ENCODE measurements at regions not wholly inside any gene's neighbourhood (a gene's known extent, or its start where the extent isn't known, plus 50 kb on each side); places are given as distances from the start of the nearest gene placed in this dataset.

- ATAC-seq (no peak), DNase-seq (no peak)
- intact Hi-C loops (cut with micrococcal nuclease) = no loop called here
Measured at GRCh38 chr17:79165756-79166473, 91.3 kb downstream of the ENGASE start.

DNA sequence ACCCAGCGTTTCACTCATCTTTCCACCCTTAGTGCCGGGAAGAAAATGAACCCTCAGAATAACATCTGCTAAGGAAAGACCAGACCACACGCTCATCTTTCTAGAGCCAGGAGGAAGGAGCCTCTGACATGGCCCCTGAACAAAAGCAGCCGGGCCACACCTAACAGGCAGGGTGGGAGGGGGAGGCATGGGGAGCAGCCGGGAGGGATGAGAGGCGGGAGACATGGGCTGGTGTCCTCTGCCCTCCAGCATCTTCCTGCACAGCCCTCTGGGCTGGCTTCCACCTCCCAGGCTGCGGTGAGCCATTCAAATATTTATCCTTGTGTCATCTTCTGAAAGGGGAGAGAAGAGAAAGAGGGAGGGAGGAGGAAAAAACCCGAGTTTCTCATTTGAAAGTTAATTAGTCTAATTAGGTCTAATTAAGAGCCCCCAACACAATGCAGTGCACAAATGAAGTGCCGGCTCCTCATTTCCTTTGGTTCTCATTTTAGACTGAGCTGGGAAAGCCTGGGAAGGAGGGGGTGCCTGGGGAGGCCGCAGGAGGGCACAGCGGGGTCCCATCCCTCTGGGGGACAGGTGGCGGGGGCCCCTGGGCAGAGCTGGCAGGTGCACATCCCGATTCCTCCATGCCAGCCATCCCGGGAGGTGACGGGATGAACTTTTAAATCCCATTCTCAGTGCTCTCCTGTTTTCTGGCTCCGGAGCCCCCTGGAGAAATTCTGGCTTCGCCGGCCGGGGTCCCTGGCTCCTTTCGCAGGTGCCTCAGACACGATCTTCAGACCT, 90.5 kb downstream of the ENGASE start:
- intact Hi-C loops (cut with micrococcal nuclease) = no loop called here
- DNase-seq = no peak
- ATAC-seq = no peak

GRCh38 chr17:79164408-79164807, 89.8 kb downstream of the ENGASE start:
- intact Hi-C loops (cut with micrococcal nuclease) = no loop called here

DNA sequence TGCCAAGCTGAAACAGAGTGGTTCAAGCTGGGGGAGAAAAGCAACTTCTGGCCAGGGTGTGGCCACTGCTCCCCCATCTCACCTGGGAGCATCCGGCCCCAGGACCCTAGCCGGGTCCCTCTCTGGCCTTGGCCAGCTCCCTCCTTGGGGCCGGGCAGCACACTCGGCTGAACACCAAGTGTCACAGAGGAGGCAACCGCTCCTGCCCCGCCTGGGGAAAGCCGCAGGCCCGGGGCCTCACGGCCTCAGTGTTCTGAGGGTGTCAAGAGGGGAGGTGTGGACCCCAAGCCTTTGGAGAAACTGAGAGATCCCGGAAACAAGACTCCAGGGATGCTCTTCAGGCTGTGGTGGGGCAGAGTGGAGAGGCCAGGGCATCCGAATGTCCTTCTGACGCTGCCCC, 88.4 kb downstream of the ENGASE start:
- intact Hi-C loops (cut with micrococcal nuclease) = no loop called here
- DNase-seq = no peak
- ATAC-seq = no peak

More at GRCh38 chr17:79164408-79164807, 89.8 kb downstream of the ENGASE start:
- DNase-seq (no peak), ATAC-seq (no peak)

GRCh38 chr17:79162012-79162963, 87.7 kb downstream of the ENGASE start:
- intact Hi-C loops (cut with micrococcal nuclease) = no loop called here
- DNase-seq (no peak), ATAC-seq (no peak)

DNA sequence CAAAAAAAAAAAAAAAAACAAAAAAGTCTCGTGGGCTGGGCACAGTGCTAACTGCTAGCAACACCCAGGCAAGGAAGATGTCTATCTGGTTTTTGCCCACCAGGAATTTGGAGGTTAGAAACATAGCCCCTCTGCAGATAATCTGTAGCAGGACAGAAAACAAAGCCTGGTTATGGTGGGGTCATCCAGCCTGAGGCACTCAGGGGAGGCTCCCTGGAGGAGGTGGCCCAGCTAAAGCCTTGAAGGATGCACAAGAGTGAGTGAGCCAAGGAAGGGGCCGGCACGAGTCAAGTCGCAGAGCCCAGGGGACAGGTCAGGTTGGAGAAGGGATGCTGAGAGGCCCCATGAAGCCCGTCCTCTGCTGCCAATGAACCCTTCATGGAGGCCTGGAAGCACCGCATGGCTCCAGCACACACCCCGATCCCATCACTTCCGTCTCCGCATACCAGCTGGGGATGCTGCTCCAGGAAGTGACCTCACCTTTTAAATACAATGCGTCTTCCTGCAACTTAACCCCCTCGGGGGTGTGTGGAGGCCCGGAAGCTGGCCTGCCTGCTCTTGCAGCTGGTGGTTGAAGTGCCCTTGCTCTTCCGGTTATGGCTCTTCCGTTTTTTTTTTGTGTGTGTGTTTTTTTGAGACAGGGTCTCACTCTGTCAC, 86.5 kb downstream of the ENGASE start:
- intact Hi-C loops (cut with micrococcal nuclease) = no loop called here
- ATAC-seq (no peak), DNase-seq (no peak)

DNA sequence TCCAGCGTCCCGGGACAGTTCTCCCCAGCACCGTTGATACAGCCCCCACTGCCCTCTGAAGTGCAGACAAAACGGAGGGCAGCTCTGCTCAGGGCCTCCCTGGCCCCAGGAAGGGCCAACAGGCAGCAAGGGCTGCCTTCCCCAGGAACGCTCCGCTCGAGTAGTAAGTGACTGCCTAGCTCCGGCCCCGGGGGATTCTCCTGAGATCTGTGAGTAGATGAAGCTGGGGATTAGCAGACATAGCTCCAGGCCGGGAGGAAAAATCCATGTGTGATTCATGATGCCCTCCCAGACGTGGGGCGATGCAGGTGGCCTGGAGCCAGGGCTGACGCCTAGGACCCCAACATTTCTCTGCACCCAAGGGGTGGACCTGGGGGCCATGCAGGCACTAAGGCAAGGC, 85.3 kb downstream of the ENGASE start:
- intact Hi-C loops (cut with micrococcal nuclease) = no loop called here
- no peak for ATAC-seq
- DNase-seq = no peak

GRCh38 chr17:79159471-79159870, 84.8 kb downstream of the ENGASE start:
- ATAC-seq (no peak), DNase-seq (no peak)
- intact Hi-C loops (cut with micrococcal nuclease) = no loop called here

DNA sequence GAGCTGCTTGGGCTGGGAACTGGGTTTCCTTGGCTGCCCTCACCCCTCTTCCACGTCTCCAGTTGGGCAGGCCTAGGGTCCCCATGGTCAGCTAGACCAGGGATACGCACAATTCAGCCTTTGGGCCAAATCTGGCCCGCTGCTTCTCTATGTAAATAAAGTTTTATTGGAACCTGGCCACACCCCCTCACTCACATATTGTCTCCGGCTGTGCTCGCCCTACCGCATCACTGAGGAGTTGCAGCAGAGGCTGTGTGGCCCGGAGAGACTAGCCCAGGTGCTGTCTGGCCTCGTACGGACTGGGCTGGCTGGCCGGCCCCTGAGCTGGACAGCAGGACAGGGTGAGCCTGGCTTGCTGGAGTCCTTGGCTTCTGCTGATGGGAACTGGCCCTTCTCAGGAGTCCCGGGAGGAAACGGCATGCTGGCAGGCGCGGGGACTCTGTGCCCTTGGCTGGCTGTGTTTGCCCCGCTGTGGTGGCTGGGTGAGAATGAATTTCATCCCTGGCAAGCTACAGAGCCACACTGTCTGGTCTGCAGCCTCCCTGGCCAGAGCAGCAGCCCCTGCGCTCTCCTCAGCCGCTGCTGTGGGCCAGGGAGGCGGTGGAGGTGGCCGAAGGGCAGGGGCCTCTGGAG, 82.0 kb downstream of the ENGASE start:
- intact Hi-C loops (cut with micrococcal nuclease) = no loop called here
- ATAC-seq (no peak), DNase-seq (no peak)

DNA sequence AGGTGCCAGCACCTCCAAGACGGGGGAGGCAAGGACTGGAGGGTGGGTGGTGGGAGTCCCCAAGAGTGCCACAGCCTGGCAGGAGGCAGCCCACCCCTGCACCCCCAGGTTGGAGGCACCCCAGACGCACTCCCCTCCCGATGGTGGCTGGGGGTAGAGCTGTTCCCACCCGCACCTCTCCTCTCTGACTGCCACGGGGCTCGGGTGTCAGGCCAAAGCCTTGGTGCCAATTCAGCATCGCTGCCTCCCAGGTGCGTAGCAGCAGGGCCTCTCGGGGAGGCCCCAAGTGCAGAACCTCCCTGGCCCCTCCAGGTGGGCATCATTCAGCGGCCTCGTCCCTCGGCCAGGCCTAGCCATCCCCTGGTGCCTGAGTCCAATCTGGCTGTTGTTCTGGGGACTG, 81.1 kb downstream of the ENGASE start:
- ATAC-seq (no peak), DNase-seq (no peak)
- intact Hi-C loops (cut with micrococcal nuclease) = no loop called here

GRCh38 chr17:79154951-79155585, 80.4 kb downstream of the ENGASE start:
- intact Hi-C loops (cut with micrococcal nuclease) = no loop called here
- no peak for DNase-seq
- no peak for ATAC-seq

GRCh38 chr17:79154446-79154845, 79.8 kb downstream of the ENGASE start:
- intact Hi-C loops (cut with micrococcal nuclease) = no loop called here
- ATAC-seq = peak; percentile 97

DNA sequence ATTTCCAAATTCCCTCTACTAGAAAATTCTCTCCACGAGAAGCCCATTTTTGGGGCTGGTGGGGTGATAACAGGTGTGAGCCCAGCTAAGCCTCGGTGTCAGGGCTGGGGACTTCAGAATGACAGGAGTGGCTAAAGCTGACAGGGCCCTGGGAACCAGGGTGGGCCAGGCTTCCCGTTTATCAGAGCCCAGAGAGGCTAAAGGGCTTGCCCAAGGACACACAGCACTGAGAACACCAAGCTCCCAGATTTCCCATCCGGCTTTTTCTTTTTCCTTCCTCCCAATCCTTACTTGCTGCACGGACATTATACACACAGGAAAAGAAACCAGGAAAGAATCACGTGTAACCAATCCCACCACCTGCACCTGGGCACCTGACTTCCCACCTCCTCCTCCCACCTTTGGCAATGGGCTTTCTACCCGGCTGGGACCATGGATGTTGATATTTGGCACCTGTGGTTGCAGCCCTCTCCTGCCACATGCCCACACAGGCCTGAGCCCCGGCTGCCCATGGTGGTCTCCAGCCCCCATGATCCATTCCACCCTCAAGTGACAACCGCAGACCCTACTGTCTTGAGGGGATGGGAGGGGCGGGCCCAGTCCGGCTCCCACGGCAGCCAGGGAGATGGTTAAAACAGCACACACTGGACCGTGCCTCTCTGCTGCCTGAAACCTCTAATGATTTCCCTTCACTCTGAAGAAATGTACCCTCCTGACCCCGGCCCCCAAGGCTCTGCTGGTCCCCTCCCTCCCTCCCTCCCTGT, 78.9 kb downstream of the ENGASE start:
- ATAC-seq (no peak), DNase-seq (no peak)
- intact Hi-C loops (cut with micrococcal nuclease) = no loop called here

More at GRCh38 chr17:79154446-79154845, 79.8 kb downstream of the ENGASE start:
- peak; percentile 90 for DNase-seq

GRCh38 chr17:79152636-79153035, 78.0 kb downstream of the ENGASE start:
- intact Hi-C loops (cut with micrococcal nuclease) = no loop called here
- ATAC-seq (no peak), DNase-seq (no peak)

- DNase-seq (no peak), ATAC-seq (no peak)
- intact Hi-C loops (cut with micrococcal nuclease) = no loop called here
Measured at GRCh38 chr17:79152110-79152509, 77.5 kb downstream of the ENGASE start.

GRCh38 chr17:79150799-79151198, 76.2 kb downstream of the ENGASE start:
- intact Hi-C loops (cut with micrococcal nuclease) = no loop called here
- ATAC-seq (no peak), DNase-seq (no peak)

DNA sequence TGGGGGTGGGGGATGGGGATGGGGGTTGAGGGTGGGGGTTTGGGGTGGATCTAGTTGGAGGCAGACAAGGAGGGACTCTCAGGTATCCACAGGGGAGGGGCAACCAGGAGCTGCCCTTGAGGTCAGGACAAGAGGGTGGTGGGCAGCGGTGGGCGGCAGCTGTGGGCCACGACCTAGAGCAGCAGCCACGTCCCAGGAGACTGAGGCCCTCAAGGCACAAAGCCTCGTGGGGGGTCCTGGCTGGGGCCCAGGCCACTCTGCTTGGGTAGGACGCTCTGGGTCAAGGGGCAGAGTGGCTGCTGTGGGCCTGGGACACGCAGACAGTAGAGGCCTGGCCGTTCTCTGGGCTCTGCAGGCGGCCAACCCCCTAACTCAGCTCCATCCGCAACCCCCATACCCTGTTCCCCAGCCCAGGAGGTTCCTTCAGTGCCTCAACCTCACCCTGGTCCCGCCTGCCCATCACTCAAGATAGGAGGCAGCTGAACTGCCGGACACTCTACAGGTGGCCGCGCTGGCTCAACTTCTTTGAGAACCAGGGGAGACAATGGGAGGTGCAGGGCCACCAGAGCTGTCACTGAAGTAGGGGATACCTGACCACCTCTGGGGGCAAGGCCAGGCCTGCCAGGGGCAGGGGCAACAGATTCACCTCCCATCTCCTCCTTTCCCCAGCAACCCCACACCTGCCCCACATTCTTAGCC, 75.6 kb downstream of the ENGASE start:
- intact Hi-C loops (cut with micrococcal nuclease) = no loop called here
- DNase-seq (no peak), ATAC-seq (no peak)
